HG03280 (cell line): ENCODE measurements at regions not wholly inside any gene's neighbourhood (a gene's known extent, or its start where the extent isn't known, plus 50 kb on each side); places are given as distances from the start of the nearest gene placed in this dataset.
"Not testable (repeated sequence)": the region's sequence is repeated elsewhere in the genome, so short reads cannot be mapped to it uniquely, and the experiment has no call there.

Source experiments
- ATAC-seq: cut with Tn5 transposase; IDR thresholded peaks from one replicate; pipeline ENCODE4 v1.9.1; 2021; ENCODE audit warnings: mild to moderate bottlenecking, moderate library complexity; ENCODE audit not compliant: unreplicated experiment

DNA sequence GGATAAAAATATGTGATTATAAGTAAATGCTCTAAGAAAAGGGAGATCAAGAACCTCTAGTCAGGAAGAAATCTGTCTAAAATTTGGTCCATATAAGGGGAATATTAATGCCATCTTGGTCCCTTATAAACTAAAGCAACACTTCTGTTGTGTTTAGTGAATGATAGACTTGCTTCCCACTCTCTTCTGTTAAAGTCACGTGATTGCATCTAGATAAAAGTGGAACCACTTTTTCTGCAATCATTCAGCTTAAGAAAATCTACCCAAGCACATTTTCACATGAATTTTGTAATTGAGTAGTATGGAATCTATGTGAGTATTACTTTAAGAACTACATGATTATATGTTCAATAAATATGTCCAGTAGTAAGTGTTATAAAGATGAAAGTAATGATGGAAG lies 782.9 kb upstream of the MIR17HG start:
- no peak for ATAC-seq

GRCh38 chr13:90565985-90566713 lies 781.3 kb upstream of the MIR17HG start:
- ATAC-seq = no peak

DNA sequence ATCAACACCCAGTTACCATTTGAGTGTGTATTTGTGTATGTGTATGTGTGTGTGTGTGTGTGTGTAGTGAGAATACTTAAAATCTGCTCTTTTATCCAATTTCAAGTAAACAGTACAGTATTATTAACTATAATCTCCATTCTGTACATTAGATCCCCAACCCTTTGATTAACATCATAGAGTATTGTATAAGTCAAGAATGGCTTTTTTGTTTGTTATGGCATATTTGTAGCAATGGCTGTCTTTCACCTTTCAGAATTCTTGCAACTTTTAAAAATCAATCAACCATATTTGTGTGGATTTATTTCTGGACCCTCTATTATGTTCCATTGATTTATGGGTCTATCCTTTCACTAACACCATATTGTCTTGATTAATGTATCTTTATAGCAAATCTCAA lies 779.3 kb upstream of the MIR17HG start:
- no peak for ATAC-seq

DNA sequence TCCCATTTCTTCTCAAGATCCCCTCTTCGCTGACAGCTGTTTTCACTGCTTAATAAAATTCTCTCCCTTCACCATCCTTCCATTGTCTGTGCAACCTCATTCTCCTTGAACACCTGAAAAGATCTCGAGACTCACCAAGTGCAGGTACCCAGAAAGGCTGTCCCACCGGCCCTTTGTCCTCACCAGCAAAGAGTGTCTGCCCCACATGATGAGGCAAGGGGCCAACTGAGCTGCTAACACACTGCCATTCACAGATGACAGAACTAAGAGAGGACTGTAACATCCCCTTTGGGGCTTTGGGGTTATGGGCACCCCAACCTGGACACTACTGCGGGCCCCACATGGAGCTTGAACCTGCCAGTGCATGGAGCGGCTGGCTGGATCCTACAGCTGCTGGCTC lies 771.4 kb upstream of the MIR17HG start:
- no peak for ATAC-seq

- ATAC-seq = no peak
These were observed 769.8 kb upstream of the MIR17HG start for GRCh38 chr13:90577726-90578125.

- no peak for ATAC-seq
These were observed 762.1 kb upstream of the MIR17HG start for GRCh38 chr13:90585392-90585791.

- no peak for ATAC-seq
These were observed 756.1 kb upstream of the MIR17HG start for GRCh38 chr13:90591260-90591926.

DNA sequence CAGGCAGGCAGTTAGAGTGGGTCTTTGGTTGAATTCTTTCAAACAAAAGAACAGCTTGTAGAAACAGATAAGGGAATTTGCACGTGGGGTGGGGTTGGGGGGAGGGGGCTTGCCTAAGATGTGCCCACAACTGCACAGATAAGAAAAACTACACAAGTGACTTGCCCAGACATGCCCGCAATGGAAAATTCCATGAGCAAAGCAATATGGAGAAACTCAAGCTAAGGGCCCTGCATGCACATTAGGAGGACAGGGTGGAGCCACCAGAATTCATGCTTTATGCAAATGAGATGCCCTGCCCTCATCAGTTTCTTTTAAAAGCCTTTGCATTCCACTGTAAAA lies 755.6 kb upstream of the MIR17HG start:
- ATAC-seq = no peak

GRCh38 chr13:90592943-90593342 lies 754.5 kb upstream of the MIR17HG start:
- no peak for ATAC-seq

DNA sequence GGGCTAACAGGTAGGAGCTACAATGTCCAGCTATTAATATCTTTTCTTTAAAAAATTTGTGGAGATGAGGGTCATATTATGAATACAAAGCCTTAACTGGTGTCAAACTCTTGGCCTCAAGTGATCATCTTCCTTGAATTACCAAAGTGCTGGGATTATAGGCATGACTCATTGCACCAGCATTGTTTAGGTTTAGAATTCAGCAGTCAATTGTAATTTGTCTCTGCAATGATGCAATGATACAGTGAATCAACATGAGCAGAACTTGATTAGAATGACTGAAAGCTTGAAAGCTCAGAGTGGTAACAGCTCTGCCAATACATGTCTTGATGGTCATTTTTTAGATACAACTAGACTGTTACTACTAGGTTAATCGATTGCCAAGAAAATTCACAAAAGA lies 752.8 kb upstream of the MIR17HG start:
- no peak for ATAC-seq

DNA sequence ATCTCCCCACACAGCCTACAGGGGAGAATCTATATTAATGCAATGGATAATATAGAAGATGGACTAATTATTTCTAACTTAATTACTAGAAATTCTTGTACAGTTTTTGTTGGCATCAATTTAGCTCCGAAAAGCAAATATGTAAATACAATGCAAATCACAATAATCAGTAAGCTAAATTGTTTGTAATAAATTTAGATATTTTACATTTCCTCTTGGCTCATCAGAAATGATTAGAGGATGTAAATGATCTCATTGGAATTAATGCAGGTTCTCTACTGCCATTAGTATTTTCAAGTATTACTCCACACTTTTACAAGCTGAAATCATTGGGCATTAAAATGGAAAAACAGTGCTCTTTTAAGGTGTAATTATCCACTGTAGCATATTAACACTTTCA lies 741.8 kb upstream of the MIR17HG start:
- ATAC-seq = no peak

GRCh38 chr13:90606921-90607320 lies 740.6 kb upstream of the MIR17HG start:
- not testable (repeated sequence) for ATAC-seq

DNA sequence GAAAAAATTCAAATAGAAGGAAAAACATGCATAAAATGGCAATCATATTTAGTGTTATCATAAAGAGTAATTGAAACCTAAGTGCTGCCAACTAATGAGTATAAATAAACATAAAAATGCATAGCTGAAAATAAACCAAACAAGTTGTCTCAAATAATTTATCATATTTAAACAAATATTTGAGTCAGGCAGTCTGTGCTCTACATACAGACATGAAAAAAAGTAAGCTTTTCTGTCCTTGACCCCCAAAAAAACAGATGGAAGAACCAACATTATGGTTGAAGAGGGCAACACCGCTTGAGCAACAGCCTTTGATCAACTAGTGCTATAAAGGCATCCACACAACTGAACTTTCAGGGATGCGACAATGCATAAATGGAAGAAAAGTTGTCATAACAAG lies 735.1 kb upstream of the MIR17HG start:
- ATAC-seq = no peak

GRCh38 chr13:90613076-90613795 lies 734.3 kb upstream of the MIR17HG start:
- ATAC-seq = no peak

GRCh38 chr13:90615236-90615635 lies 732.3 kb upstream of the MIR17HG start:
- no peak for ATAC-seq

DNA sequence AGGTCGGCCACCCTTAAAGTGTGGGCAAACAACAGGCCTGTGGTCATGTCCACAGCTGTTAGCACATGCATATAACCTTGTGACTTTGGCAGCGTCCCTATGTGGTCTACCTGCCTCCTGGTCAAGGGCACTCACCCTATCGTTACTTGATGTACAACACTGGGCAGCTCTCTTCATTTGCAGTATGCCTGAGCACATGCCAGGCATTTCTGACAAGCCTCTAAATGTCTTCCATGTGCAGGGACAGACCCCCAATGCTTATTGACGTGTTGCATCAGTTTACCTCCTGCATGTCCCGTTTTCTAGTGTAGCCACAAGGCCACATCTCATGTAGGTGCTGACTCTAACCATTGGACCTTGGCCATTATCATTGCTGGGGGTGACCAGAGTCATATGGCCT lies 731.7 kb upstream of the MIR17HG start:
- no peak for ATAC-seq

DNA sequence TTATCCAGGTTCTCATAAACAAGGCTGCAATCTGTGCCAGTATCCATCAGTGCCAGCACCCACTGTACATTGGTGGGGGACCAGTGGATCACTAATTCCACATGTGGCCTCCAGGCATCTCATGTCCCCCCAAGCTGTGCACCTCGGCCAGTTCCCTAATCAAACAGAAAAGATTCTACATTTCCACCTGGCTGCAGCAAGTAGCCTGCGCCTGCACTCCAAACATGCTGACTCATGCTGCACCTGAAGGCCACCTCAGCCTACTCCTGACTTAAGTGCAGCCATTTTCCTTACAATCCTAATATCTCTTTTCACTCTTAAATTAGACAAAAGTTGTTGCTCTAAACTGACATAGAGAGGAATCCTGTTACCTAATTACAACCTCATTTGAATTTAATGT lies 729.4 kb upstream of the MIR17HG start:
- no peak for ATAC-seq

- no peak for ATAC-seq
These were observed 724.9 kb upstream of the MIR17HG start for GRCh38 chr13:90622541-90622940.

GRCh38 chr13:90623318-90624011 lies 724.0 kb upstream of the MIR17HG start:
- no peak for ATAC-seq

DNA sequence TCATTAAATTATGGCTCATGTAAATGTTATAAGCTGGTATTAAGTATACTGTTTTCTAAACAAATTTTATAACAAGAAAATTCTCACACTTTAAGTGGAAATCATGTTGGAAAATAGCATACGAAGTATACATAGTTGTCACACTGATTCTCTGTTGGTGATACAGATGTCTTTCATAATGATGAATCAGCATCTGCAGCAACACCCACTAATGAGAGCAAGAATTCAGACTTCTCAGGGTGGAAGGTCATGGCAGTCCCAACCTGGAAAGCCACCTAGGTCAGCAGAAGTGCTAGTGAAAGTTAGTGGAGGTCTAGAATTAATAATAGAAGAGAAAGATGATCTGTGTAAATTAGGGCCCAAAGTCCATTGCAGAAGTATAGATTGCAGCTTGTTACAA lies 719.7 kb upstream of the MIR17HG start:
- ATAC-seq = no peak

- no peak for ATAC-seq
These were observed 719.0 kb upstream of the MIR17HG start for GRCh38 chr13:90628471-90628870.

GRCh38 chr13:90630716-90631115 lies 716.8 kb upstream of the MIR17HG start:
- ATAC-seq = no peak
